HepG2 (cell line): ENCODE measurements at regions not wholly inside any gene's neighbourhood (a gene's known extent, or its start where the extent isn't known, plus 50 kb on each side); places are given as distances from the start of the nearest gene placed in this dataset.

Experiments
- ATAC-seq: fragments of 200-7000 bp; cut with Tn5 transposase; 3 replicates; pipeline ENCODE4 v1.9.1; 2020; ENCODE audit warnings: mild to moderate bottlenecking, moderate library complexity
- BruUV-seq: library from RNA; stranded (reverse); fragments of 400-500 nt; replicated peaks from 2 replicates; lab custom pipeline; 2021; lab: Mats Ljungman, UMichigan
- CTCF ChIA-PET: fragments of 300-600 bp; formaldehyde crosslinking; extraction: SDS; loops from one replicate; lab custom pipeline; 2021; ENCODE audit warnings: low total read pairs, inconsistent platforms, low intra/inter-chr PET ratio; lab: Yijun Ruan, JAX
- POLR2A ChIA-PET: fragments of 350-600 bp; sonication (Branson Sonifier 250); formaldehyde crosslinking; loops from one replicate; lab custom pipeline; 2020; ENCODE audit warnings: antibody characterized with exemption, inconsistent platforms; lab: Yijun Ruan, JAX
- DNase-seq: peaks from one replicate; pipeline ENCODE4 v3.0.0-alpha.2; 2015; ENCODE audit warnings: low spot score
- FAIRE-seq: peaks from 3 replicates; lab custom pipeline; 2011; peaks lifted over from hg19 to GRCh38; lab: Jason Lieb, UNC
- H2AFZ ChIP-seq: one replicate; pipeline ENCODE4 v1.6.1; 2011; ENCODE audit warnings: low read length, inconsistent platforms
- H3K27ac ChIP-seq: fragments of 300-600 bp; 3 replicates; pipeline ENCODE4 v1.8.0; 2011; ENCODE audit warnings: mixed run types, mild to moderate bottlenecking, mixed read lengths, low read length, inconsistent platforms; ENCODE audit not compliant: insufficient read depth; ENCODE audit errors: extremely low read length
- H3K27me3 ChIP-seq, 2 experiments: fragments of 200-600 bp in 1 of 2; 2 replicates in 1 of 2; 3 replicates in 1 of 2; pipeline versions ENCODE4 v1.6.0 to v1.8.0; 2011; ENCODE audit warnings: low read length in 2 of 2, mild to moderate bottlenecking in 2 of 2, moderate library complexity in 2 of 2, inconsistent platforms in 1 of 2; ENCODE audit not compliant: insufficient read depth in 2 of 2, control insufficient read depth in 1 of 2
- H3K36me3 ChIP-seq, 2 experiments: fragments of 200-600 bp in 1 of 2; replicated peaks in 1 of 2; 2 replicates in 1 of 2; 3 replicates in 1 of 2; pipeline versions ENCODE4 v1.5.1 to v1.8.0; 2011; ENCODE audit warnings: low read length in 2 of 2, inconsistent platforms in 1 of 2; ENCODE audit not compliant: insufficient read depth in 2 of 2, control insufficient read depth in 1 of 2
- H3K4me1 ChIP-seq: 2 replicates; pipeline ENCODE4 v1.5.1; 2012; ENCODE audit warnings: low read length, inconsistent platforms; ENCODE audit not compliant: insufficient read depth
- H3K4me2 ChIP-seq: 2 replicates; pipeline ENCODE4 v1.6.0; 2011; ENCODE audit warnings: low read depth, low read length, inconsistent platforms
- H3K4me3 ChIP-seq, 3 experiments: fragments of 200-600 bp in 1 of 3; sonication (generic), shearing (Covaris generic) in 1 of 3; replicated peaks in 1 of 3; 2 replicates each; pipeline ENCODE4 v1.5.1; 2011 to 2016; ENCODE audit warnings: low read length in 3 of 3, inconsistent platforms in 2 of 3, low read depth in 2 of 3, mild to moderate bottlenecking in 2 of 3, control low read depth in 1 of 3, mixed read lengths in 1 of 3; ENCODE audit not compliant: insufficient read depth in 1 of 3
- H3K79me2 ChIP-seq: one replicate; pipeline ENCODE4 v1.6.1; 2011; ENCODE audit warnings: low read length, inconsistent platforms; ENCODE audit not compliant: insufficient read depth
- H3K9ac ChIP-seq: 2 replicates; pipeline ENCODE4 v1.6.0; 2011; ENCODE audit warnings: mild to moderate bottlenecking, low read depth, low read length, inconsistent platforms; ENCODE audit not compliant: insufficient read depth
- H3K9me3 ChIP-seq: 2 replicates; pipeline ENCODE4 v1.5.1; 2012; ENCODE audit warnings: mild to moderate bottlenecking, low read length
- H4K20me1 ChIP-seq: 2 replicates; pipeline ENCODE4 v1.6.0; 2011; ENCODE audit warnings: inconsistent platforms, mild to moderate bottlenecking, low read length, moderate library complexity; ENCODE audit not compliant: insufficient read depth
- AKNA ChIP-seq: sonication (generic); formaldehyde crosslinking; IDR thresholded peaks from 2 replicates; pipeline ENCODE4 v1.4.0; 2020; ENCODE audit warnings: missing genetic modification reagents, borderline replicate concordance
- ELF4 ChIP-seq: sonication (generic); formaldehyde crosslinking; IDR thresholded peaks from 2 replicates; pipeline ENCODE4 v1.5.0; 2020; ENCODE audit warnings: missing genetic modification reagents, mild to moderate bottlenecking, moderate library complexity, borderline replicate concordance
- HNF1B ChIP-seq: sonication (generic); formaldehyde crosslinking; IDR thresholded peaks from 2 replicates; pipeline ENCODE4 v1.5.1; 2020; ENCODE audit warnings: mild to moderate bottlenecking, moderate library complexity, missing genetic modification reagents
- JUNB ChIP-seq: sonication (generic); formaldehyde crosslinking; IDR thresholded peaks from 2 replicates; pipeline ENCODE4 v1.8.0; 2022; ENCODE audit warnings: missing genetic modification reagents, mild to moderate bottlenecking, borderline replicate concordance
- NFE2L1 ChIP-seq: sonication (generic); formaldehyde crosslinking; IDR thresholded peaks from 2 replicates; pipeline ENCODE4 v1.4.0; 2020; ENCODE audit warnings: missing genetic modification reagents, mild to moderate bottlenecking, borderline replicate concordance
- ZFP1 ChIP-seq: IDR thresholded peaks from 2 replicates; pipeline ENCODE4 v1.6.1; 2016
- ZNF615 ChIP-seq: sonication (generic); formaldehyde crosslinking; IDR thresholded peaks from 2 replicates; pipeline ENCODE4 v1.5.0; 2020; ENCODE audit warnings: mild to moderate bottlenecking, missing genetic modification reagents, borderline replicate concordance
- ZNF646 ChIP-seq: sonication (generic); formaldehyde crosslinking; IDR thresholded peaks from 2 replicates; pipeline ENCODE4 v1.9.0; 2021; ENCODE audit warnings: mild to moderate bottlenecking, missing genetic modification reagents
- WGBS: methylation state at CpG from one replicate; pipeline ENCODE4 v1.1.6; 2017; ENCODE audit warnings: low lambda C conversion rate; 5-methylcytosine and 5-hydroxymethylcytosine counted together
- in situ Hi-C: cut with HindIII; loops from 2 replicates; pipeline ENCODE4 v1.10.0; 2017; ENCODE audit warnings: low pct_unique_long_range_greater_than_20kb; ENCODE audit not compliant: extremely low pct_ligation_motif_present
- intact Hi-C: fragments of 100-400 bp; cut with micrococcal nuclease; formaldehyde crosslinking; loops from one replicate; pipeline ENCODE4 v1.10.0; 2022; ENCODE audit not compliant: unreplicated experiment

- ChIA-PET CTCF (no interaction called here), POLR2A (no interaction called here)
- Histone ChIP-seq H3K4me2 (no peak overlapping the region), H3K27me3 (no peaks in the 10 kb centered on the region), H2AFZ (no peak overlapping the region), H3K9me3 (no peaks in the 10 kb centered on the region), H3K36me3 (no peaks in the 10 kb centered on the region), H4K20me1 (no peaks in the 10 kb centered on the region), H3K79me2 (no peaks in the 10 kb centered on the region), H3K27ac (no peak overlapping the region), H3K9ac (no peak overlapping the region), H3K4me1 (no peaks in the 10 kb centered on the region), H3K4me3 (no peak overlapping the region)
- FAIRE-seq: no peak
- 0% methylated on average over 2 of the region's 2 CpGs for WGBS
- in situ Hi-C loops (no loop called here), intact Hi-C loops (no loop called here)
- DNase-seq: no peak
- no peak for ATAC-seq
- BruUV-seq: no TSS peak
- TF ChIP-seq ZNF615: no peak
- TF ChIP-seq JUNB (CRISPR knock-in tag): no peak
- no peak for TF ChIP-seq ELF4 (CRISPR knock-in tag)
- TF ChIP-seq ZNF646 (CRISPR knock-in tag): no peak
- no peak for TF ChIP-seq NFE2L1 (CRISPR knock-in tag)
- TF ChIP-seq HNF1B (CRISPR knock-in tag): no peak
- no peak for TF ChIP-seq ZFP1 (CRISPR knock-in tag)
- TF ChIP-seq AKNA (CRISPR knock-in tag): no peak
Observed at GRCh38 chr6:98678481-98678880, 155.9 kb upstream of the POU3F2 start.
